CD14-positive monocyte (primary cell): ENCODE measurements at regions not wholly inside any gene's neighbourhood (a gene's known extent, or its start where the extent isn't known, plus 50 kb on each side); places are given as distances from the start of the nearest gene placed in this dataset.

Source experiments
- DNase-seq, 3 donors: peaks; one replicate each; pipeline ENCODE4 v3.0.0-alpha.2; 2011 to 2022
- H2AFZ ChIP-seq: 2 replicates; pipeline ENCODE4 v1.6.0; 2012; ENCODE audit warnings: mild to moderate bottlenecking, low read depth, low read length, inconsistent platforms; ENCODE audit not compliant: insufficient read depth, poor library complexity, severe bottlenecking
- H3K27ac ChIP-seq, 2 donors: 1 replicate in 1 of 2; 2 replicates in 1 of 2; pipeline ENCODE4 v1.5.1; 2012 to 2013; ENCODE audit warnings: low read length in 2 of 2, control low read depth in 1 of 2, inconsistent platforms in 1 of 2, low read depth in 1 of 2, mild to moderate bottlenecking in 1 of 2
- H3K27me3 ChIP-seq, 2 donors: one replicate each; pipeline versions ENCODE4 v1.6.0 to v1.6.1; 2011 to 2013; ENCODE audit warnings: low read length in 2 of 2; ENCODE audit not compliant: control insufficient read depth in 2 of 2, insufficient read depth in 2 of 2
- H3K36me3 ChIP-seq, 2 donors: replicated peaks in 1 of 2; 1 replicate in 1 of 2; 2 replicates in 1 of 2; pipeline versions ENCODE4 v1.5.1 to v1.6.1; 2012 to 2013; ENCODE audit warnings: low read length in 2 of 2, control low read depth in 1 of 2, inconsistent platforms in 1 of 2, mild to moderate bottlenecking in 1 of 2; ENCODE audit not compliant: insufficient read depth in 2 of 2, control insufficient read depth in 1 of 2
- H3K4me1 ChIP-seq, 2 donors: 1 replicate in 1 of 2; 2 replicates in 1 of 2; pipeline versions ENCODE4 v1.5.1 to v1.6.1; 2012 to 2013; ENCODE audit warnings: low read length in 2 of 2, control low read depth in 1 of 2, inconsistent platforms in 1 of 2, mild to moderate bottlenecking in 1 of 2, moderate library complexity in 1 of 2; ENCODE audit not compliant: insufficient read depth in 2 of 2, control insufficient read depth in 1 of 2
- H3K4me2 ChIP-seq: replicated peaks from 2 replicates; pipeline ENCODE3; 2012; ENCODE audit warnings: low read length, moderate library complexity, mild to moderate bottlenecking; ENCODE audit not compliant: poor library complexity, severe bottlenecking; ENCODE audit errors: extremely low read depth
- H3K4me3 ChIP-seq, 3 experiments: fragments of 200-600 bp in 1 of 3; sonication (generic) in 1 of 3; replicated peaks in 1 of 3; 1 replicate in 2 of 3; 2 replicates in 1 of 3; pipeline ENCODE4 v1.5.1; 2011 to 2013; ENCODE audit warnings: low read length in 3 of 3, mild to moderate bottlenecking in 3 of 3, control low read depth in 2 of 3, low read depth in 2 of 3, inconsistent platforms in 1 of 3, moderate library complexity in 1 of 3
- H3K79me2 ChIP-seq: 2 replicates; pipeline ENCODE4 v1.6.0; 2012; ENCODE audit warnings: mild to moderate bottlenecking, control low read depth, inconsistent platforms, low read length, moderate library complexity; ENCODE audit not compliant: insufficient read depth
- H3K9ac ChIP-seq: 2 replicates; pipeline ENCODE4 v1.6.0; 2017; ENCODE audit warnings: low read length, mild to moderate bottlenecking; ENCODE audit not compliant: insufficient read depth, poor library complexity, severe bottlenecking
- H3K9me3 ChIP-seq, 2 donors: replicated peaks in 1 of 2; 1 replicate in 1 of 2; 2 replicates in 1 of 2; pipeline versions ENCODE4 v1.5.1 to v1.6.1; 2012 to 2013; ENCODE audit warnings: low read length in 2 of 2, control low read depth in 1 of 2; ENCODE audit not compliant: control insufficient read depth in 1 of 2, insufficient read depth in 1 of 2
- H4K20me1 ChIP-seq: 2 replicates; pipeline ENCODE4 v1.6.0; 2012; ENCODE audit warnings: mild to moderate bottlenecking, low read length, control low read depth, moderate library complexity; ENCODE audit not compliant: insufficient read depth
- H3K27ac Mint-ChIP-seq, 7 donors: one replicate each; pipeline ENCODE4 v1.8.0; 2020; ENCODE audit warnings: mild to moderate bottlenecking in 7 of 7, mixed read lengths in 7 of 7, moderate library complexity in 6 of 7, inconsistent platforms in 2 of 7
- H3K27me3 Mint-ChIP-seq, 3 donors: one replicate each; pipeline ENCODE4 v1.8.0; 2021 to 2022; ENCODE audit warnings: low read depth in 3 of 3, mild to moderate bottlenecking in 3 of 3, mixed read lengths in 3 of 3, moderate library complexity in 3 of 3, inconsistent platforms in 1 of 3
- H3K36me3 Mint-ChIP-seq, 2 donors: one replicate each; pipeline ENCODE4 v1.8.0; 2020; ENCODE audit warnings: mixed read lengths in 2 of 2, inconsistent platforms in 1 of 2, mild to moderate bottlenecking in 1 of 2
- H3K4me1 Mint-ChIP-seq: one replicate; pipeline ENCODE4 v1.8.0; 2020; ENCODE audit warnings: mild to moderate bottlenecking, mixed read lengths
- H3K4me3 Mint-ChIP-seq, 2 donors: one replicate each; pipeline ENCODE4 v1.8.0; 2020; ENCODE audit warnings: mild to moderate bottlenecking in 2 of 2, mixed read lengths in 2 of 2, moderate library complexity in 1 of 2
- H3K9me3 Mint-ChIP-seq, 7 donors: one replicate each; pipeline ENCODE4 v1.8.0; 2020 to 2022; ENCODE audit warnings: mixed read lengths in 7 of 7, mild to moderate bottlenecking in 6 of 7, moderate library complexity in 6 of 7, inconsistent platforms in 2 of 7
- CTCF ChIP-seq: fragments of 200-600 bp; IDR thresholded peaks from one replicate; pipeline ENCODE4 v1.8.0; 2022; ENCODE audit warnings: antibody characterized with exemption, mild to moderate bottlenecking
- WGBS: methylation state at CpG from one replicate; pipeline ENCODE4 v1.1.5; 2013; ENCODE audit warnings: missing lambda C conversion rate; ENCODE audit not compliant: insufficient coverage; 5-methylcytosine and 5-hydroxymethylcytosine counted together
- intact Hi-C, 2 donors: fragments of 100-400 bp; cut with micrococcal nuclease; formaldehyde crosslinking; loops; one replicate each; pipeline versions ENCODE4 v1.15.0 to v1.15.1; 2023

GRCh38 chr17:420479-421175 is 68.0 kb upstream of the RPH3AL start:
- no peak for DNase-seq
- Histone ChIP-seq H2AFZ (no peak overlapping the region), H3K79me2 (no peaks in the 10 kb centered on the region), H3K4me1 (peaks cover 30 to 42% of the 10 kb centered on the region in 2 donors), H3K9me3 (no peaks in the 10 kb centered on the region), H3K4me2 (no peak overlapping the region), H3K36me3 (no peaks in the 10 kb centered on the region), H3K27ac (no peak overlapping the region), H4K20me1 (no peaks in the 10 kb centered on the region), H3K9ac (no peak overlapping the region), H3K27me3 (no peaks in the 10 kb centered on the region), H3K4me3 (no peak overlapping the region)
- no peak overlapping the region for H3K4me3 Mint-ChIP-seq
- H3K9me3 Mint-ChIP-seq = peaks cover 0 to 3% (median 0%) of the 10 kb centered on the region in 7 donors
- no peak for TF ChIP-seq CTCF
- H3K36me3 Mint-ChIP-seq = peaks cover 4 to 5% of the 10 kb centered on the region in 2 donors
- H3K27ac Mint-ChIP-seq = no peak overlapping the region
- intact Hi-C loops = no loop called here
- H3K4me1 Mint-ChIP-seq = peaks cover 54% of the 10 kb centered on the region
- WGBS = 96% methylated on average over 13 of the region's 15 CpGs
- peaks cover 0 to 12% (median 3%) of the 10 kb centered on the region in 3 donors for H3K27me3 Mint-ChIP-seq

GRCh38 chr17:419073-419735 is 66.6 kb upstream of the RPH3AL start:
- Histone ChIP-seq H2AFZ (no peak overlapping the region), H3K79me2 (no peaks in the 10 kb centered on the region), H3K9ac (no peak overlapping the region), H3K4me3 (no peak overlapping the region), H4K20me1 (no peaks in the 10 kb centered on the region), H3K4me2 (no peak overlapping the region), H3K27ac (no peak overlapping the region), H3K27me3 (no peaks in the 10 kb centered on the region), H3K4me1 (peaks cover 30 to 43% of the 10 kb centered on the region in 2 donors), H3K9me3 (no peaks in the 10 kb centered on the region), H3K36me3 (no peaks in the 10 kb centered on the region)
- Mint-ChIP-seq H3K9me3 (peaks cover 0 to 3% (median 0%) of the 10 kb centered on the region in 7 donors), H3K36me3 (peaks cover 5 to 8% of the 10 kb centered on the region in 2 donors), H3K4me3 (no peak overlapping the region), H3K27me3 (peaks cover 0 to 12% (median 3%) of the 10 kb centered on the region in 3 donors), H3K4me1 (peaks cover 62% of the 10 kb centered on the region), H3K27ac (no peak overlapping the region)
- WGBS = 27% methylated on average over 13 of the region's 13 CpGs
- no peak for DNase-seq
- TF ChIP-seq CTCF = no peak
- intact Hi-C loops = no loop called here
